Lower leg skin (tissue), 4 donors: ENCODE measurements at regions not wholly inside any gene's neighbourhood (a gene's known extent, or its start where the extent isn't known, plus 50 kb on each side); places are given as distances from the start of the nearest gene placed in this dataset.

Source experiments
- DNase-seq, 2 donors: peaks; one replicate each; pipeline ENCODE4 v3.0.0-alpha.2; 2019; ENCODE audit warnings: low spot score in 2 of 2
- H3K4me3 ChIP-seq: fragments of 200-600 bp; sonication (generic); 2 replicates; pipeline ENCODE4 v1.5.1; 2017; ENCODE audit warnings: mild to moderate bottlenecking, low read depth; ENCODE audit not compliant: poor library complexity, severe bottlenecking
- CTCF ChIP-seq, 3 donors: fragments of 450-650 bp; IDR thresholded peaks; one replicate each; pipeline ENCODE4 v1.5.1; 2016; ENCODE audit warnings: antibody characterized with exemption in 3 of 3, mild to moderate bottlenecking in 3 of 3, moderate library complexity in 2 of 3
- POLR2A ChIP-seq, 2 donors: fragments of 450-650 bp; IDR thresholded peaks; one replicate each; pipeline ENCODE4 v1.6.1; 2016 to 2017; ENCODE audit warnings: antibody characterized with exemption in 2 of 2, mild to moderate bottlenecking in 1 of 2, moderate library complexity in 1 of 2
- WGBS, 2 donors: methylation state at CpG; one replicate each; pipeline ENCODE4 v1.1.5; 2018; 5-methylcytosine and 5-hydroxymethylcytosine counted together
- intact Hi-C: fragments of 100-400 bp; cut with DNase I; formaldehyde crosslinking; loops from one replicate; pipeline ENCODE4 v1.15.0; 2023; ENCODE audit warnings: low total_unique reads

GRCh38 chr1:83779565-83779964 is 219.4 kb downstream of the TTLL7 start:
- TF ChIP-seq POLR2A (IDR thresholded peaks at IDR 0.05) = no peak
- TF ChIP-seq CTCF (IDR thresholded peaks at IDR 0.05) = no peak
- H3K4me3 ChIP-seq = no peak overlapping the region
- no peak for DNase-seq
- intact Hi-C loops = no loop called here

GRCh38 chr1:83777758-83778101 is 221.2 kb downstream of the TTLL7 start:
- no peak overlapping the region for H3K4me3 ChIP-seq
- TF ChIP-seq POLR2A (IDR thresholded peaks at IDR 0.05) = no peak
- TF ChIP-seq CTCF (IDR thresholded peaks at IDR 0.05) = no peak
- intact Hi-C loops = no loop called here
- DNase-seq = no peak
- 80 to 81% methylated on average over 4 of the region's 4 CpGs for WGBS, 2 donors

- WGBS, 2 donors = 86 to 87% methylated on average over 7 of the region's 7 CpGs
- no peak for DNase-seq
- no peak for TF ChIP-seq CTCF (IDR thresholded peaks at IDR 0.05)
- TF ChIP-seq POLR2A (IDR thresholded peaks at IDR 0.05) = no peak
- H3K4me3 ChIP-seq = no peak overlapping the region
- intact Hi-C loops = no loop called here
These were observed 221.8 kb downstream of the TTLL7 start for GRCh38 chr1:83776913-83777757.

GRCh38 chr1:83775977-83776603 is 222.8 kb downstream of the TTLL7 start:
- H3K4me3 ChIP-seq = no peak overlapping the region
- TF ChIP-seq POLR2A (IDR thresholded peaks at IDR 0.05) (no peak), CTCF (IDR thresholded peaks at IDR 0.05) (no peak)
- DNase-seq = no peak
- intact Hi-C loops = no loop called here
- 93 to 100% methylated on average over 1 of the region's 1 CpG for WGBS, 2 donors

GRCh38 chr1:83773059-83773458 is 225.9 kb downstream of the TTLL7 start:
- intact Hi-C loops = no loop called here
- 67 to 68% methylated on average over 4 of the region's 4 CpGs for WGBS, 2 donors
- TF ChIP-seq CTCF (IDR thresholded peaks at IDR 0.05) (no peak), POLR2A (IDR thresholded peaks at IDR 0.05) (no peak)
- H3K4me3 ChIP-seq = no peak overlapping the region
- DNase-seq = no peak

- no peak for DNase-seq
- no peak overlapping the region for H3K4me3 ChIP-seq
- intact Hi-C loops = no loop called here
- TF ChIP-seq POLR2A (IDR thresholded peaks at IDR 0.05) = no peak
- no peak for TF ChIP-seq CTCF (IDR thresholded peaks at IDR 0.05)
These were observed 228.6 kb downstream of the TTLL7 start for GRCh38 chr1:83770319-83770661.
